OCI-LY3 (cell line): ENCODE measurements at regions not wholly inside any gene's neighbourhood (a gene's known extent, or its start where the extent isn't known, plus 50 kb on each side); places are given as distances from the start of the nearest gene placed in this dataset.

ENCODE experiments used
- H2AFZ ChIP-seq: fragments of 200-600, 300-600 bp; shearing (Covaris generic); 2 replicates; pipeline ENCODE4 v1.6.0; 2014; ENCODE audit warnings: antibody characterized with exemption, low read depth, low read length
- H3K27ac ChIP-seq: fragments of 200-600, 300-600 bp; sonication (generic); 2 replicates; pipeline ENCODE4 v1.5.1; 2014; ENCODE audit warnings: mild to moderate bottlenecking, low read length, moderate library complexity, mixed read lengths
- H3K27me3 ChIP-seq: fragments of 200-600, 300-600 bp; sonication (generic); 2 replicates; pipeline ENCODE4 v1.6.1; 2014; ENCODE audit warnings: low read depth, low read length, mixed read lengths
- H3K36me3 ChIP-seq: fragments of 200-600, 300-600 bp; sonication (generic); replicated peaks from 2 replicates; pipeline ENCODE3; 2014; ENCODE audit warnings: low read depth, low read length, mixed read lengths
- H3K4me1 ChIP-seq: fragments of 300-600, 200-600 bp; sonication (generic); 2 replicates; pipeline ENCODE4 v1.6.1; 2014; ENCODE audit warnings: low read length, mixed read lengths
- H3K4me2 ChIP-seq: fragments of 200-600, 300-600 bp; sonication (generic); 2 replicates; pipeline ENCODE4 v1.6.1; 2014; ENCODE audit warnings: low read length, mixed read lengths
- H3K4me3 ChIP-seq: fragments of 300-600, 200-600 bp; sonication (generic); 2 replicates; pipeline ENCODE4 v1.5.1; 2014; ENCODE audit warnings: antibody characterized with exemption, mild to moderate bottlenecking, low read length, moderate library complexity
- H3K79me2 ChIP-seq: fragments of 300-600, 200-600 bp; shearing (Covaris generic); 2 replicates; pipeline ENCODE4 v1.6.1; 2014; ENCODE audit warnings: mild to moderate bottlenecking, low read length, mixed read lengths
- H3K9ac ChIP-seq: fragments of 300-600, 200-600 bp; shearing (Covaris generic); 2 replicates; pipeline ENCODE4 v1.6.0; 2014; ENCODE audit warnings: mild to moderate bottlenecking, low read length, moderate library complexity
- H3K9me3 ChIP-seq: fragments of 200-600, 300-600 bp; shearing (Covaris generic); 2 replicates; pipeline ENCODE4 v1.6.1; 2014; ENCODE audit warnings: low read length, mixed read lengths; ENCODE audit not compliant: insufficient read depth
- H4K20me1 ChIP-seq: fragments of 200-600, 300-600 bp; sonication (generic); 2 replicates; pipeline ENCODE4 v1.6.1; 2016; ENCODE audit warnings: low read length, mixed read lengths; ENCODE audit not compliant: insufficient read depth
- CTCF ChIP-seq: fragments of 200-600, 300-600 bp; sonication (generic); IDR thresholded peaks from 2 replicates; pipeline ENCODE4 v1.5.1; 2014; ENCODE audit warnings: antibody characterized with exemption, low read length, low read depth
- EZH2phosphoT487 ChIP-seq: fragments of 200-600 bp; shearing (Covaris generic); IDR thresholded peaks from 2 replicates; pipeline ENCODE4 v1.6.1; 2018; ENCODE audit warnings: antibody characterized with exemption, mixed run types, low read depth

- Histone ChIP-seq H3K4me1 (no peaks in the 10 kb centered on the region), H4K20me1 (no peaks in the 10 kb centered on the region), H3K4me3 (no peak overlapping the region), H3K27me3 (no peaks in the 10 kb centered on the region), H3K79me2 (no peaks in the 10 kb centered on the region), H2AFZ (no peak overlapping the region), H3K9me3 (no peaks in the 10 kb centered on the region), H3K36me3 (no peaks in the 10 kb centered on the region), H3K4me2 (no peak overlapping the region), H3K27ac (no peak overlapping the region), H3K9ac (no peak overlapping the region)
- TF ChIP-seq EZH2phosphoT487: no peak
- no peak for TF ChIP-seq CTCF
These were observed 96.1 kb downstream of the TMX1 start for GRCh38 chr14:51335961-51336723.

GRCh38 chr14:51336734-51337133 is 96.7 kb downstream of the TMX1 start:
- Histone ChIP-seq H4K20me1 (no peaks in the 10 kb centered on the region), H3K79me2 (no peaks in the 10 kb centered on the region), H3K4me2 (no peak overlapping the region), H3K4me3 (no peak overlapping the region), H3K9me3 (no peaks in the 10 kb centered on the region), H2AFZ (no peak overlapping the region), H3K4me1 (no peaks in the 10 kb centered on the region), H3K27ac (no peak overlapping the region), H3K27me3 (no peaks in the 10 kb centered on the region), H3K9ac (no peak overlapping the region), H3K36me3 (no peaks in the 10 kb centered on the region)
- TF ChIP-seq CTCF (no peak), EZH2phosphoT487 (no peak)

GRCh38 chr14:51337520-51337919 is 97.5 kb downstream of the TMX1 start:
- Histone ChIP-seq H3K9me3 (no peaks in the 10 kb centered on the region), H4K20me1 (no peaks in the 10 kb centered on the region), H2AFZ (no peak overlapping the region), H3K27ac (no peak overlapping the region), H3K36me3 (no peaks in the 10 kb centered on the region), H3K9ac (no peak overlapping the region), H3K4me2 (no peak overlapping the region), H3K27me3 (no peaks in the 10 kb centered on the region), H3K79me2 (no peaks in the 10 kb centered on the region), H3K4me1 (no peaks in the 10 kb centered on the region), H3K4me3 (no peak overlapping the region)
- TF ChIP-seq CTCF (no peak), EZH2phosphoT487 (no peak)

- Histone ChIP-seq H3K36me3 (no peaks in the 10 kb centered on the region), H3K9me3 (no peaks in the 10 kb centered on the region), H2AFZ (no peak overlapping the region), H3K4me1 (no peaks in the 10 kb centered on the region), H3K27me3 (no peaks in the 10 kb centered on the region), H3K27ac (no peak overlapping the region), H3K4me3 (no peak overlapping the region), H4K20me1 (no peaks in the 10 kb centered on the region), H3K79me2 (no peaks in the 10 kb centered on the region), H3K4me2 (no peak overlapping the region), H3K9ac (no peak overlapping the region)
- TF ChIP-seq CTCF (no peak), EZH2phosphoT487 (no peak)
These were observed 101.3 kb downstream of the TMX1 start for GRCh38 chr14:51341338-51341737.
